Stomach (tissue), 8 donors: ENCODE measurements at regions not wholly inside any gene's neighbourhood (a gene's known extent, or its start where the extent isn't known, plus 50 kb on each side); places are given as distances from the start of the nearest gene placed in this dataset.

Experiments
- DNase-seq, 2 donors: peaks; one replicate each; pipeline versions ENCODE4 v3.0.0 to v3.0.0-alpha.2; 2013 to 2019
- H3K27ac ChIP-seq, 5 donors: fragments of 200-600 bp in 4 of 5; sonication (generic) in 4 of 5; one replicate each; pipeline ENCODE4 v1.5.1; 2013 to 2019; ENCODE audit warnings: mild to moderate bottlenecking in 1 of 5, moderate library complexity in 1 of 5
- H3K27me3 ChIP-seq, 3 donors: fragments of 200-600 bp; sonication (generic); one replicate each; pipeline ENCODE4 v1.5.1; 2017 to 2019; ENCODE audit warnings: mixed run types in 1 of 3
- H3K36me3 ChIP-seq, 4 donors: fragments of 200-600 bp; sonication (generic); 1 replicate in 3 of 4; 2 replicates in 1 of 4; pipeline ENCODE4 v1.5.1; 2016 to 2019
- H3K4me1 ChIP-seq, 4 donors: fragments of 200-600 bp; sonication (generic); one replicate each; pipeline ENCODE4 v1.5.1; 2016 to 2019
- H3K4me3 ChIP-seq, 4 donors: fragments of 200-600 bp; sonication (generic) in 3 of 4; one replicate each; pipeline ENCODE4 v1.5.1; 2016 to 2019; ENCODE audit warnings: mild to moderate bottlenecking in 1 of 4
- H3K9me3 ChIP-seq, 4 donors: fragments of 200-600 bp; sonication (generic); one replicate each; pipeline ENCODE4 v1.5.1; 2016 to 2019
- CTCF ChIP-seq, 7 experiments: fragments of 450-650 bp in 4 of 7; fragments of 200-600 bp in 3 of 7; sonication (generic) in 3 of 7; IDR thresholded peaks; one replicate each; pipeline ENCODE4 v1.5.1; 2016 to 2019; ENCODE audit warnings: antibody characterized with exemption in 7 of 7, control low read depth in 2 of 7, mild to moderate bottlenecking in 1 of 7
- EP300 ChIP-seq: sonication (generic); formaldehyde crosslinking; IDR thresholded peaks from one replicate; pipeline ENCODE4 v1.6.1; 2017; ENCODE audit warnings: antibody characterized with exemption
- POLR2A ChIP-seq, 4 donors: fragments of 450-650 bp; IDR thresholded peaks; one replicate each; pipeline ENCODE4 v1.6.1; 2016; ENCODE audit warnings: antibody characterized with exemption in 4 of 4, control low read depth in 2 of 4, mild to moderate bottlenecking in 1 of 4, moderate library complexity in 1 of 4
- POLR2AphosphoS5 ChIP-seq, 3 donors: sonication (generic); formaldehyde crosslinking; IDR thresholded peaks; one replicate each; pipeline ENCODE4 v1.6.1; 2016; ENCODE audit warnings: antibody characterized with exemption in 3 of 3
- WGBS, 5 donors: extraction: QIAGEN DNeasy Blood & Tissue Kit in 3 of 5; methylation state at CpG; one replicate each; pipeline versions ENCODE4 v1.1.5 to v1.1.7; 2013 to 2018; 5-methylcytosine and 5-hydroxymethylcytosine counted together
- intact Hi-C: fragments of 100-400 bp; cut with DNase I; formaldehyde crosslinking; loops from one replicate; pipeline ENCODE4 v1.15.1; 2023; ENCODE audit warnings: low total_unique reads
- donor health status: healthy with polysubstance abuse.
- donor health status: Bipolar disorder and iron deficiency.
- donor health status: healthy.

GRCh38 chr9:105114964-105115728 is 129.3 kb upstream of the SLC44A1 start:
- H3K9me3 ChIP-seq: no peaks in the 10 kb centered on the region
- DNase-seq: peak; percentile 42 to 53
- WGBS, 5 donors: 51 to 61% (median 59%) methylated on average over 11 of the region's 11 CpGs
- no peak for TF ChIP-seq POLR2AphosphoS5 (IDR thresholded peaks at IDR 0.05)
- TF ChIP-seq EP300: no peak
- TF ChIP-seq CTCF (IDR thresholded peaks at IDR 0.05): no peak
- TF ChIP-seq POLR2A (IDR thresholded peaks at IDR 0.05): no peak
- no peaks in the 10 kb centered on the region for H3K27me3 ChIP-seq
- H3K4me3 ChIP-seq: no peak overlapping the region
- intact Hi-C loops: no loop called here
- H3K36me3 ChIP-seq: no peaks in the 10 kb centered on the region
- no peak overlapping the region for H3K27ac ChIP-seq
- H3K4me1 ChIP-seq: peaks cover 0 to 11% (median 3%) of the 10 kb centered on the region in 4 donors

- TF ChIP-seq EP300 (no peak), POLR2AphosphoS5 (IDR thresholded peaks at IDR 0.05) (no peak), POLR2A (IDR thresholded peaks at IDR 0.05) (no peak), CTCF (IDR thresholded peaks at IDR 0.05) (no peak)
- Histone ChIP-seq H3K36me3 (no peaks in the 10 kb centered on the region), H3K9me3 (no peaks in the 10 kb centered on the region), H3K4me1 (peaks cover 0 to 11% (median 3%) of the 10 kb centered on the region in 4 donors), H3K27ac (no peak overlapping the region), H3K4me3 (no peak overlapping the region), H3K27me3 (no peaks in the 10 kb centered on the region)
- intact Hi-C loops: no loop called here
- WGBS, 5 donors: 86 to 93% (median 89%) methylated on average over 9 of the region's 9 CpGs
- DNase-seq: peak in 1 of 2 donors; percentile 38
These were observed 128.2 kb upstream of the SLC44A1 start for GRCh38 chr9:105116052-105116868.

- Histone ChIP-seq H3K36me3 (no peaks in the 10 kb centered on the region), H3K4me3 (no peak overlapping the region), H3K27me3 (no peaks in the 10 kb centered on the region), H3K27ac (no peak overlapping the region), H3K9me3 (no peaks in the 10 kb centered on the region), H3K4me1 (peaks cover 0 to 11% (median 3%) of the 10 kb centered on the region in 4 donors)
- peak in 1 of 2 donors; percentile 14 for DNase-seq
- intact Hi-C loops: no loop called here
- TF ChIP-seq POLR2AphosphoS5 (IDR thresholded peaks at IDR 0.05): no peak
- 81 to 96% (median 83%) methylated on average over 2 of the region's 2 CpGs for WGBS, 5 donors
These were observed 127.2 kb upstream of the SLC44A1 start for GRCh38 chr9:105117234-105117633.

GRCh38 chr9:105118636-105119035 is 125.8 kb upstream of the SLC44A1 start:
- Histone ChIP-seq H3K36me3 (no peaks in the 10 kb centered on the region), H3K4me1 (peaks cover 0 to 11% (median 3%) of the 10 kb centered on the region in 4 donors), H3K9me3 (no peaks in the 10 kb centered on the region), H3K27ac (peak overlapping the region in 1 of 5 donors; percentile 40), H3K4me3 (no peak overlapping the region), H3K27me3 (no peaks in the 10 kb centered on the region)
- intact Hi-C loops: no loop called here
- 79 to 87% (median 81%) methylated on average over 5 of the region's 5 CpGs for WGBS, 5 donors
- no peak for DNase-seq
- TF ChIP-seq EP300 (no peak), CTCF (IDR thresholded peaks at IDR 0.05) (no peak), POLR2A (IDR thresholded peaks at IDR 0.05) (no peak)
